Endothelial cell of umbilical vein (primary cell): ENCODE measurements at regions not wholly inside any gene's neighbourhood (a gene's known extent, or its start where the extent isn't known, plus 50 kb on each side); places are given as distances from the start of the nearest gene placed in this dataset.

Source experiments
- BruUV-seq: library from RNA; stranded (reverse); fragments of 400-500 nt; replicated peaks from 2 replicates; lab custom pipeline; 2021; lab: Mats Ljungman, UMichigan
- CTCF ChIA-PET: fragments of 300-600, 350-600 bp; sonication (Branson Sonifier 250); formaldehyde crosslinking; loops from one replicate; lab custom pipeline; 2021; ENCODE audit warnings: antibody characterized with exemption, inconsistent platforms; lab: Charles Lee
- POLR2A ChIA-PET: fragments of 300-600, 350-600 bp; sonication (Branson Sonifier 250); formaldehyde crosslinking; loops from one replicate; lab custom pipeline; 2021; ENCODE audit warnings: antibody characterized with exemption, inconsistent platforms; lab: Charles Lee
- DNase-seq: peaks from one replicate; pipeline ENCODE4 v3.0.0-alpha.2; 2011; ENCODE audit warnings: low read depth, low spot score
- FAIRE-seq: peaks from 2 replicates; lab custom pipeline; 2011; peaks lifted over from hg19 to GRCh38; lab: Jason Lieb, UNC
- H2AFZ ChIP-seq: 2 replicates; pipeline ENCODE4 v1.6.0; 2012; ENCODE audit warnings: low read depth, low read length, control low read depth, inconsistent platforms
- H3K27ac ChIP-seq: 2 replicates; pipeline ENCODE4 v1.5.1; 2011; ENCODE audit warnings: low read depth, mild to moderate bottlenecking, control low read depth, low read length, moderate library complexity; ENCODE audit not compliant: insufficient read depth
- H3K27me3 ChIP-seq, 2 experiments: 2 replicates each; pipeline versions ENCODE4 v1.6.0 to v1.6.1; 2011; ENCODE audit warnings: low read length in 2 of 2, mixed read lengths in 1 of 2; ENCODE audit not compliant: control insufficient read depth in 2 of 2, insufficient read depth in 2 of 2
- H3K36me3 ChIP-seq, 2 experiments: 2 replicates in 1 of 2; 3 replicates in 1 of 2; pipeline ENCODE4 v1.5.1; 2011; ENCODE audit warnings: low read length in 2 of 2, mild to moderate bottlenecking in 1 of 2, moderate library complexity in 1 of 2; ENCODE audit not compliant: control insufficient read depth in 2 of 2, insufficient read depth in 2 of 2; ENCODE audit errors: extremely low read depth in 1 of 2
- H3K4me1 ChIP-seq: 3 replicates; pipeline ENCODE4 v1.5.1; 2011; ENCODE audit warnings: mild to moderate bottlenecking, low read length; ENCODE audit not compliant: control insufficient read depth, insufficient read depth; ENCODE audit errors: extremely low read depth
- H3K4me2 ChIP-seq: 2 replicates; pipeline ENCODE4 v1.6.1; 2011; ENCODE audit warnings: low read length, control low read depth, mixed read lengths; ENCODE audit not compliant: insufficient read depth
- H3K4me3 ChIP-seq, 3 experiments: fragments of 200-600 bp in 1 of 3; sonication (generic), shearing (Covaris generic) in 1 of 3; replicated peaks in 1 of 3; 2 replicates each; pipeline ENCODE4 v1.5.1; 2011 to 2016; ENCODE audit warnings: control low read depth in 3 of 3, low read length in 3 of 3, mild to moderate bottlenecking in 2 of 3, inconsistent platforms in 1 of 3, low read depth in 1 of 3, moderate library complexity in 1 of 3; ENCODE audit not compliant: insufficient read depth in 1 of 3
- H3K79me2 ChIP-seq: 2 replicates; pipeline ENCODE4 v1.6.0; 2012; ENCODE audit warnings: low read length, inconsistent platforms; ENCODE audit not compliant: control insufficient read depth, insufficient read depth
- H3K9ac ChIP-seq: replicated peaks from 2 replicates; pipeline ENCODE3; 2011; ENCODE audit warnings: low read length, control low read depth; ENCODE audit not compliant: insufficient read depth; ENCODE audit errors: extremely low read depth
- H3K9me1 ChIP-seq: replicated peaks from 3 replicates; pipeline ENCODE4 v1.6.0; 2011; ENCODE audit warnings: mild to moderate bottlenecking, low read length; ENCODE audit not compliant: control insufficient read depth, insufficient read depth; ENCODE audit errors: extremely low read depth
- H3K9me3 ChIP-seq: replicated peaks from 2 replicates; pipeline ENCODE4 v1.5.1; 2012; ENCODE audit warnings: low read length, inconsistent platforms; ENCODE audit not compliant: control insufficient read depth, insufficient read depth
- H4K20me1 ChIP-seq: replicated peaks from 2 replicates; pipeline ENCODE3; 2011; ENCODE audit warnings: mild to moderate bottlenecking, low read length; ENCODE audit not compliant: control insufficient read depth, insufficient read depth; ENCODE audit errors: extremely low read depth
- EZH2 ChIP-seq: IDR thresholded peaks from 2 replicates; pipeline ENCODE4 v1.6.1; 2012; ENCODE audit warnings: borderline replicate concordance, low read depth, mild to moderate bottlenecking, moderate library complexity, low read length, inconsistent platforms; ENCODE audit not compliant: severe bottlenecking
- FOS ChIP-seq: IDR thresholded peaks from 2 replicates; pipeline ENCODE4 v1.6.1; 2011; ENCODE audit warnings: mild to moderate bottlenecking, low read length, moderate library complexity, borderline replicate concordance; ENCODE audit not compliant: insufficient read depth
- JUN ChIP-seq: IDR thresholded peaks from 2 replicates; pipeline ENCODE4 v1.6.1; 2011; ENCODE audit warnings: borderline replicate concordance, low read depth; ENCODE audit not compliant: insufficient read length, insufficient read depth
- MYC ChIP-seq: IDR thresholded peaks from one replicate; pipeline ENCODE4 v1.6.1; 2011; ENCODE audit warnings: mild to moderate bottlenecking, low read depth, low read length
- POLR2A ChIP-seq: IDR thresholded peaks from 2 replicates; pipeline ENCODE4 v1.6.1; 2012; ENCODE audit warnings: low read depth, mild to moderate bottlenecking, control low read depth, low read length
- POLR2AphosphoS5 ChIP-seq: IDR thresholded peaks from 2 replicates; pipeline ENCODE4 v1.6.1; 2012; ENCODE audit warnings: low read depth, mild to moderate bottlenecking, control low read depth, low read length, moderate library complexity; ENCODE audit not compliant: insufficient read depth
- dilution Hi-C: fragments of 300-500 bp; cut with MboI; formaldehyde crosslinking; loops from one replicate; pipeline ENCODE4 v1.15.0; 2019; ENCODE audit warnings: low sequenced_read_pairs; ENCODE audit not compliant: extremely low pct_ligation_motif_present
- intact Hi-C: fragments of 100-400 bp; cut with micrococcal nuclease; formaldehyde crosslinking; loops from one replicate; pipeline ENCODE4 v1.10.0; 2022
- TF ChIP-seq, protein P1 (sequence below): IDR thresholded peaks from 2 replicates; pipeline ENCODE4 v1.6.1; 2011; ENCODE audit not compliant: insufficient read depth, insufficient read length
- TF ChIP-seq, protein P2 (sequence below), 2 donors: IDR thresholded peaks; 1 replicate in 1 of 2; 2 replicates in 1 of 2; pipeline ENCODE4 v1.5.1; 2011; ENCODE audit warnings: low read length in 2 of 2, mild to moderate bottlenecking in 2 of 2, moderate library complexity in 2 of 2, control low read depth in 1 of 2, inconsistent platforms in 1 of 2, low read depth in 1 of 2; ENCODE audit not compliant: insufficient read depth in 1 of 2; ENCODE audit errors: extremely low read depth in 1 of 2

DNA sequence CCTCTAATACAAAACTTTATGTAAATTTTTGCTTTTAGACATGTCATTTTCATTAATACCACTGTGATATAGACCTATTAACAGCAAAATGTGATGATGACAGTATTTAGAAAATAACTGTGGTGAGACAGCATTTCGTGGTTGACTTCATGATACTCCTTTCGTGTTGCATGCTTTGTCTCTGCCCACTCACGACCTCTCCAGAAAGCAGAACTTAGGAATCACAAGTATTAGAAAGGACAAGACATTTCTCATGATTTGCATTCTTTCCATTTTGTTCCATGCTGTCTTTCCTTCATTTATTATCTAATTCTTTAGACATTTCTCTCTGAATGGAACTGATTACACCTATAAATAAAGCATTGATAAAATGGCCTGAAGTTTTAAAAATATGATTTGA, 85.2 kb upstream of the POU3F3 start:
- CTCF ChIA-PET, result no interaction called here
- POLR2A ChIA-PET, result no interaction called here
- Histone ChIP-seq H3K36me3 (no peaks in the 10 kb centered on the region), H3K4me1 (no peaks in the 10 kb centered on the region), H2AFZ (no peak overlapping the region), H4K20me1 (no peaks in the 10 kb centered on the region), H3K9ac (no peak overlapping the region), H3K27ac (no peak overlapping the region), H3K9me3 (peaks cover 2% of the 10 kb centered on the region), H3K27me3 (no peaks in the 10 kb centered on the region), H3K79me2 (no peaks in the 10 kb centered on the region), H3K4me2 (no peak overlapping the region), H3K4me3 (no peak overlapping the region), H3K9me1 (no peaks in the 10 kb centered on the region)
- no peak for DNase-seq
- no TSS peak for BruUV-seq
- intact Hi-C loops, result no loop called here
- dilution Hi-C loops, result no loop called here
- no peak for FAIRE-seq
- TF ChIP-seq MYC, result no peak
- no peak for TF ChIP-seq JUN
- TF ChIP-seq, protein P1, sequence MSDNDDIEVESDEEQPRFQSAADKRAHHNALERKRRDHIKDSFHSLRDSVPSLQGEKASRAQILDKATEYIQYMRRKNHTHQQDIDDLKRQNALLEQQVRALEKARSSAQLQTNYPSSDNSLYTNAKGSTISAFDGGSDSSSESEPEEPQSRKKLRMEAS, result no peak
- TF ChIP-seq, protein P2, sequence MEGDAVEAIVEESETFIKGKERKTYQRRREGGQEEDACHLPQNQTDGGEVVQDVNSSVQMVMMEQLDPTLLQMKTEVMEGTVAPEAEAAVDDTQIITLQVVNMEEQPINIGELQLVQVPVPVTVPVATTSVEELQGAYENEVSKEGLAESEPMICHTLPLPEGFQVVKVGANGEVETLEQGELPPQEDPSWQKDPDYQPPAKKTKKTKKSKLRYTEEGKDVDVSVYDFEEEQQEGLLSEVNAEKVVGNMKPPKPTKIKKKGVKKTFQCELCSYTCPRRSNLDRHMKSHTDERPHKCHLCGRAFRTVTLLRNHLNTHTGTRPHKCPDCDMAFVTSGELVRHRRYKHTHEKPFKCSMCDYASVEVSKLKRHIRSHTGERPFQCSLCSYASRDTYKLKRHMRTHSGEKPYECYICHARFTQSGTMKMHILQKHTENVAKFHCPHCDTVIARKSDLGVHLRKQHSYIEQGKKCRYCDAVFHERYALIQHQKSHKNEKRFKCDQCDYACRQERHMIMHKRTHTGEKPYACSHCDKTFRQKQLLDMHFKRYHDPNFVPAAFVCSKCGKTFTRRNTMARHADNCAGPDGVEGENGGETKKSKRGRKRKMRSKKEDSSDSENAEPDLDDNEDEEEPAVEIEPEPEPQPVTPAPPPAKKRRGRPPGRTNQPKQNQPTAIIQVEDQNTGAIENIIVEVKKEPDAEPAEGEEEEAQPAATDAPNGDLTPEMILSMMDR (IDR thresholded peaks at IDR 0.05; ENCODE audit: extremely low read depth in 1 of 2, insufficient read depth in 1 of 2, low read depth in 1 of 2, low read length in 2 of 2), result no peak
- TF ChIP-seq FOS, result no peak
- no peak for TF ChIP-seq POLR2AphosphoS5
- no peak for TF ChIP-seq EZH2
- TF ChIP-seq POLR2A, result no peak
